Stimulated activated CD4-positive, alpha-beta T cell treated with anti-CD3 and anti-CD28 coated beads, Interleukin-1b, Interleukin-23, amount 100 ng/mL, for 1 hour (primary cell): ENCODE measurements at regions not wholly inside any gene's neighbourhood (a gene's known extent, or its start where the extent isn't known, plus 50 kb on each side); places are given as distances from the start of the nearest gene placed in this dataset.
"Not testable (repeated sequence)": the region's sequence is repeated elsewhere in the genome, so short reads cannot be mapped to it uniquely, and the experiment has no call there.

Source experiments
- DNase-seq, 2 donors: peaks; one replicate each; pipeline ENCODE4 v3.0.0-alpha.2; 2020; ENCODE audit warnings: low read depth in 2 of 2

DNA sequence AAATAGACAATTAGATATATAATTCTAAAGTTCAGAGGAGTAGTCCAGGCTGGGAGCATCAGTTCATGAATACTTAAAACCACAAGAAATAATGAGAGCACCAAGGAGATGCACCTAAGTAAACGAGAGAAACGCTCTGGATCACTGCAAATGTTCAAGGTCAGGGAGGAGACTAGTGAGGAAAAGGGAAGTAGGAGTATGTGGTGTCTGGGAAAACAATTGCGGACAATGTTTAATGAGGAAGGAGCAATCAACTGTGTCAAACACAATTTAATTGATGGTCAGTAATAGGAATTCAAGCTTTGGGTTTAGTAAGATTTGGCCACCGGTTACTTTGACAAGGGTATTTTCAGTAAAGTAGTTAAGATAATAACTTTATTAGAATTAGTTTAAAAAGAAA, 652.2 kb downstream of the DACH1 start:
- no peak for DNase-seq

- no peak for DNase-seq
Measured at GRCh38 chr13:71214357-71214756, 652.6 kb downstream of the DACH1 start.

GRCh38 chr13:71213252-71213821, 653.7 kb downstream of the DACH1 start:
- DNase-seq, result no peak

- no peak for DNase-seq
Measured at GRCh38 chr13:71210861-71211260, 656.1 kb downstream of the DACH1 start.

DNA sequence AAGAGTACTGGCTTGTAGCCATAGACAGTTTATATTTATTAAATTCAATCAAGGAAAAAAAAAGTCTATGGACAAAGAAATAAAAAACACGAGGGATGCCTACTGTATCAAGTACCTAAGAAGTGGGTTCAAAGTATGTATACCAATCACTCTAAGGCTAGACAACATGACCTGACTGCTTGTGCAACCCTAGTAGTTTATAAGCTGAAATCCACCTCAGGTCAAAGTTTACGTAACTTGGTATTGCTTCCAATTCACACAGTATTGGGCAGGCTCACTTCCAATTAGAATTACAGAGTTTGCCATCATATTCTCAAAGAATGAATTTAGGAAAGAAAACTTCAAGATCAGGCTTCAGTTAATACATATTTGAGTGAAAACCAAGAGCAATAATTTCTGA, 657.8 kb downstream of the DACH1 start:
- no peak for DNase-seq

- DNase-seq, result not testable (repeated sequence)
Measured at GRCh38 chr13:71184583-71184982, 682.4 kb downstream of the DACH1 start.

DNA sequence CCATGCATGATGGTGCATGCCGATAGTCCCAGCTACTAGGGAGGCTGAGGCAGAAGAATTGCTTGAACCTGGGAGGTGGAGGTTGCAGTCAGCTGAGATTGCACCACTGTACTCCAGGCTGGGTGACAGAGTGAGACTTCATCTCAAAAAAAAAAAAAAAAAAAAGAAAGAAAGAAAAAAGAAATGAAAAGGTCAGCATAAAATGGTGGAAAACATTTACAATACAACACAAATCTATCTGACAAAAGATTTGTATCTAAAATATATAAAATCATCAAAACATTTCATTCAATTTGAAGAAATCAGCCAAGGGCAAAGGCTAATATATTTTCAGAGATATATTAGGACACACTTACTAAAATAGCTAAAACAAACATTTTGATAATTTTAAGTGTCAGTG, 683.7 kb downstream of the DACH1 start:
- not testable (repeated sequence) for DNase-seq

- DNase-seq, result no peak
Measured at GRCh38 chr13:71171740-71172139, 695.3 kb downstream of the DACH1 start.

- no peak for DNase-seq
Measured at GRCh38 chr13:71169180-71169579, 697.8 kb downstream of the DACH1 start.

- DNase-seq, result no peak
Measured at GRCh38 chr13:71156550-71156949, 710.5 kb downstream of the DACH1 start.

GRCh38 chr13:71149498-71150363, 717.3 kb downstream of the DACH1 start:
- DNase-seq, result no peak

GRCh38 chr13:71149046-71149445, 718.0 kb downstream of the DACH1 start:
- no peak for DNase-seq

- DNase-seq, result no peak
Measured at GRCh38 chr13:71148396-71148795, 718.6 kb downstream of the DACH1 start.

DNA sequence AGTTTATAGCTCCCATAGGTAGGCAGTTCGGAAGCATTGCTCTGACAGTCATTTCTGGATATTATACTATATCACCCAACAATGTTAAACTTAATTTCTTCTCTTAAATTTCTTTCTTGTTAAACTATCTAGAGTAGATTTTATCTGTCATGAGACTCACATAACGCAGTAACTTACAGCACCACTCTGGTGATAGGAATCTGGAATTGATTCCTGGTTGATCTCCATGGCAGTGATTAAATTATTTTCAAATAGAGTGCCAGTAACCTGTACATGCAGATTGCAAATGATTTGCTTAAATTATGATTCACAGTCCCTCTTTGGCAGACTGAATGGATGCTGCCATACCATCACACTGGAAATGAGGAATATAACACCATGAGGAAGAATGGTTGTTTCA, 722.1 kb downstream of the DACH1 start:
- no peak for DNase-seq

- DNase-seq, result no peak
Measured at GRCh38 chr13:71137101-71137500, 729.9 kb downstream of the DACH1 start.

DNA sequence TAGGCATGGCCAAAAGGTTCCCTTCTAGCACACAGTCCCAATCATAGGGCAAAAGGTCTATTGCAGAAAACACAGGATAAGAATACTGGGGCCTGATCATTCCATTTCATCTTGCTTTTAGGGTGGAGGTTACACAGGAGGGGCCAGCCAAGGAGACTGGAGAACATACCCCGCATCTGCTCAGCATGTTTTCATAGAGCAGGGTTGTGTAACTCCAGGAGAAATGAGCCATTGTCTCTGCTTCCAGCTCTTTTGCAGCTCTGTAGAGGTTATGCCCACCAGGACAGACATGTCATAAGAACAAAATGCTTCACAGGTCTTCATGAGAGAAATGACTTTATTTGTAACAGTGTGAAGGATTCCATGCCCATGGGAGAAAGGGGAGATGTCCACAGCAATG, 742.8 kb downstream of the DACH1 start:
- no peak for DNase-seq

GRCh38 chr13:71118779-71119364, 748.1 kb downstream of the DACH1 start:
- DNase-seq, result no peak

DNA sequence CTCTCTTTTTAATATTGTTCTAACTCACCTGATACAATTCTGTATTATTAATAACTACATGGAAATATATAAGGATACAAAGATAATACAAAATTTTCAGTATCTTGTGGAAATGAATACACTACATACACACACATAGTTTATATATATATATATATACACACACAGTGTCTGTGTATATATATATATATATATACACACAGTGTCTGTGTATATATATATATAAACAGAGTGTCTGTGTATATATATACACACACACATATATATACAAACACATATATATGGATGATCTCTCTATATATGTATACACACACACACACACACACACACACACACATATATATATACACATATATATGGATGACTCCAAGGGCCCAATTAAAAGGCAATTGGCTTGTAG, 749.1 kb downstream of the DACH1 start:
- DNase-seq, result no peak

DNA sequence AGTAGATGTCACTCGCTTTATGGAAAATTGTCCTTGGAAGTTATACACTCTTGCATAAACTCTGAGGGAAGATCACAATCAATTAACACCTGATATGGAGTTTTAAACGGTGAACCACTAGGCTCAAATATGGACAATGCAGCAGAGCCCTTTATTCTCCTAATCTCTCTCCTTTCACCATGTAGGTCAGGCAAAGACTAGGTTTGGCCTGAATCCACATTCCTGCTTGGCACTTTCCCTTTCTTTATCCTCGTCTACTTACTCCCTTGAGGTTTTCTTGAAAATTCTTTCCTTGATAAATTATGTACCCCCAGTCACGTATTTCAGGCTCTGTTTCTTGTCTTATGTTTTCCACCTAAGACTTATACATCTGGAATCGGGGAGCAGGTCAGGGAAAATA, 751.7 kb downstream of the DACH1 start:
- DNase-seq, result no peak

- no peak for DNase-seq
Measured at GRCh38 chr13:71096421-71096820, 770.6 kb downstream of the DACH1 start.

DNA sequence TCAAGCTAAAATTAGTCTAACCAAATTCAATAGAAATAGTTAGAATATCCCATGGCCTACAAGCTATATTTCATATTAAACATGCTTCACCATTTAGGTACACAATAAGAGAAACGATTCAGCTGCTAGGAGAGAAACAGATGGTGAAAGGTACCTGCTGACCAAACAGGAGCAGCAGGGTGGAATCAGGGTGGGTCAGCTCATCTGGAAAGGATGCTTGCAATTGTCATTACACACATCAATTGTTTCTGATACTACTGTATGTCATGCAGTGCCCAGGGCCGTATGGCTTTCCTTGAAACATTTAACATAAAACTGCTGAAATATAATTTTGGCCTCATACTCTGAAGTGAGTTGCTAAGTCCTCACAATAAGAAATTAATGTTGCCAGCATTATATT, 776.0 kb downstream of the DACH1 start:
- DNase-seq, result no peak

DNA sequence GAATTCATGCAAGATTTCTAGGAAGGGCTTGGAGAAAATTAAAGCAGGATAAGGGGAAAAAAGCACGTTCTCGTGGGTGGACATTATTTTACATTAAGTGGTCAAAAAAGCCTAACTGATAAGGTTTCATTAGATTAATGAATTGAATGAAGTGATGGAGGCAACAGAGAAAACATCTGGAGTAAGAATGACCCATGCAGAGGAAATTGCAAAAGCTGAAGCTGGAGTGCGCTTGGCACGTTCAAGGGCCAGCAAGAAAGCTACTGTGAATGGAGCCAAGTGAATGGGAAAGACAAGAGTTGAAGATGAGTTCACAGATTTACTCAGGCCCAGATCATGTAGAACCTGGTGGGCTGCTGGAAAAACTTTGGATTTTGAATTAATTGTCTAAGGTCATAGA, 777.9 kb downstream of the DACH1 start:
- no peak for DNase-seq

- no peak for DNase-seq
Measured at GRCh38 chr13:71087432-71087831, 779.6 kb downstream of the DACH1 start.
